NCI-H748 (cell line): ENCODE measurements at regions not wholly inside any gene's neighbourhood (a gene's known extent, or its start where the extent isn't known, plus 50 kb on each side); places are given as distances from the start of the nearest gene placed in this dataset.

Experiments
- DNase-seq: peaks from one replicate; lab custom pipeline; 2025; ENCODE audit not compliant: unreplicated experiment; lab: John Stamatoyannopoulos, UW

DNA sequence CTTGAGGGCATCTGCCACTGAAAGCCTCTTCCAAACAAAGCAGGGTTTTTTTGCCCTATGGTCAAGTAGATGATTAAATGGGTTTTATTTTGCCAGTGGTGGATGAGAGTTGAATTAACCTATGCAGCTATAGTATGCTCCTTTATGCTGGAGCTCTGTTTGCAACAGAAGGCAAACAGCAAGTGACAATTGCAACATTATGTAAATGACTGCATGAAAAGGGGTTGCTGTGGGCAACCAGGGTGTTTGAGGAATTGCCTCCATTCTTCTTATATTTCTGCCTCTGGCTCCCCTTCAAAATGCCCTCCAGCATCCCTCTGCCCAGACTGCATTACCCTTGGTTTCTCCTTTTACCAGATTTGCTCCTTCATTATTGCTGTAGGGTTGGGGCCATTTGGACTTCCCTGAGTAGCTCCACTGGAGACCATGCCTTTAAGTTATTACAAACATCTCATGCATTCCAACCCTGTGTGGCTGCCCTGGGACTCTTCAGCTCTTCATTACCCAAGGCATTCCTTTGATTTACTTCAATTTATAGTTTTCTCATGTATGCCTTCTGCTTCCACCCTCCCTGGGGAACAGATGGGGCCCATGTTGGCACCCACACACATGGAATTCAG lies 398.4 kb downstream of the PRDM2 start:
- peak; percentile 52 for DNase-seq

- DNase-seq, result no peak
Observed at GRCh38 chr1:14100444-14100843, 400.5 kb downstream of the PRDM2 start.

- DNase-seq, result no peak
Observed at GRCh38 chr1:14100919-14101318, 400.9 kb downstream of the PRDM2 start.

DNA sequence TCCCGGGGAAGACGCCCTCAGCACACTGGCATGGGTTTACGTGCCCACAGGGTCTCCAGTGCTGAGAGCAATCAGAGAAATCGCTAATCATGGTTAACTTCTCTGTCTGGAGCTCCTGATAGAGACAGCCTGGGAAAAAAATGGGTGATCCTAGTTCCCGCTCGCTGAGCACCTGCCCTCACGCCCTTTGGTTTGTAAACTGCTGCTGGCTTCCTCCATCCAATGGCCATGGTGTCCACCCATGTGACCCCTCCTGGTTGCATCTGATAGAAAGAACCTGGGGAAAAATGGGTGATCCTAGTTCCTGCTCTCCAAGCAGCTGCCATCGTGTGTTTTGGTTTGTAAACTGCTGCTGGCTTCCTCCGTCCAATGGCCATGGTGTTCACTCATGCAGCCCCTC lies 402.2 kb downstream of the PRDM2 start:
- peak; percentile 28 for DNase-seq

DNA sequence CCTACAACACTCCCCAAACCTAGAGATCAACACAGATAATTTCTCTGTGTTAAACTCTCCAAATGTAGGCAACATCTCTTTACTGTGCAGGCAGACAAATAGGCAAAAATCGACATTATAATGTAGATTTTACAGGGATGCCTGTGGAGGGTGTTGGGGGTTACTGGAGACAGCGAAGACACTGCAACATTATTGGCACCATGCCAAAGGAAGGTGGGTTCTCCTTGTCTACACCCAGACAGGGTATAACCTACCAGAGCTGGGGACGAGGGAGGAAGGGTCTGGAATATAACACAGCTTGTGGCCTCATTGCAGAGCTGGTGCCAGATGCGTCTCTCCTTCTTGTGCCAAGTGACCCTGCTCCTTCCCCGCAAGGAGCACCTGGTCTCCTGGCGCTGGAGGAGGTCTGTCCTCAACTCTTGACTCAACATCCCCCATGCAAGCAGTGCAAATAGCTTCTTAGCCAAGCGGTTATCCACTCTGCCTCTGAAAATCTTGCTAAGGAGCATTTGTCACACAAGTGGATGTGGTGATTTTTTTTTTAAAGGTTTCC lies 404.0 kb downstream of the PRDM2 start:
- DNase-seq, result no peak

DNA sequence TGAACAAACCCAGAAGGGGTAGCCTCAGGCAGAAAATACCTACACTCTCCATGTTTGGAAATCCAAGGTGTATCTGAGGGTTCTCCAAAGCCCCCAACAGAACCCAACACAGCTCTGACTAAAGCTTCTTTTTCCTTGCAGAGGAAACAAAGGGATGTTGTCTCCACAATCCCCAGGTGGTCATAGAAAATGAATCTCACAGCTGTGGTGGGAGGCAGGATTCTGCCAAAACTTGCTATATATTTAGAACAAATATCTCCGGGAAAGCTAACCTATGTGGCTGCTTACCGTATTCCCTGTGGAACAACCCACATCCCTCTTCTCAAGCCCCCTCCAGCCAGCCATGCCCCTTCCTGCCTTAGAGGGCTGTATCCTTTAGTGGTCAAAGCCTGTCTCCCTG lies 406.1 kb downstream of the PRDM2 start:
- DNase-seq, result no peak

DNA sequence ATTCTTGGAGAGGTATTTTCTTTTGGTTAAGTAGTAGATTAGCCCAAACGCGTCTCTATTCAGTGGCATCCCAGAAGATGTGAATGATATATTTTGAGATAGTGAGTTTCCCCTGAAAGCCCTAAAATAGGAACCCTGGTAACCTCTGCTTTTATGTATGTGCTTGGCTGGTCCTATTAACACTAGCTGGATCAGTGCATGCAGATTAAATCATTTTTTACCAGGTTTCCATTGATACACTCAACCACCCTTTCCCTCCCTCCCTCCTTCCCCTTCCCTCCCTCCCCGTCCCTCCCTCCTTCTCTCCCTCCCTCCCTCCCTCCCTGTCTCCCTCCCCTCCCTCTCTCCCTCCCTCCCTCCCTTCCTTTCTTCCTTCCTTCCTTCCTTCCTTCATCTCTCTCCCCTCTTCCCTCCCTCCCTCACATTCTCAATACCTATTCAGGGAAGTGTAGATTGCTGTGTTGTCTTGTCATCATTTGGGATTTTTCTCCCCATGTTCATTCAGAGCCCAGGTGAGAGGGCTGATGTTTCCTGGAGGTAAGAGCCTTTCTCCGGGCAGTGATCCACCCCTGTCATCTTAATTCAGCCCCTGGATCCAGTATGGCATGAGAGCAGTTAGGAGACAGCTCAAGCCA lies 406.8 kb downstream of the PRDM2 start:
- DNase-seq, result no peak

GRCh38 chr1:14108356-14109275 lies 408.6 kb downstream of the PRDM2 start:
- peak; percentile 91 for DNase-seq

DNA sequence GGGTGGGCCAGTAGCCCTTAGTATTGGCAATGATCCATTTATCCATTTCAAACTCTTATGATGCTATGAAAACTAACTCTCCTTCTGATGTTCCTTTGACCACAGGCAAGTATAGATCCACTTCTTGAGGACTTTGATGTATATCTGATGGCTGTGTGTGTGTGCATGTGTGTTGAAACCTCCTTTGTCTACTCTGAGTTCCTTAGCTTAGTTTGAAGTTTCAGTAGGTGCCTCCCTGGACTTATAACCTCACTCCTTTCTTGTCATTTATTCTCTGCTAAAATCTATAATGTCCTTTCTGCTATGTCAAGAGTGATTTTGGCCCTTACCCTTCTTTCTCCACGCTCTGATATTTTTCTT lies 409.3 kb downstream of the PRDM2 start:
- no peak for DNase-seq

GRCh38 chr1:14110040-14110439 lies 410.1 kb downstream of the PRDM2 start:
- no peak for DNase-seq

DNA sequence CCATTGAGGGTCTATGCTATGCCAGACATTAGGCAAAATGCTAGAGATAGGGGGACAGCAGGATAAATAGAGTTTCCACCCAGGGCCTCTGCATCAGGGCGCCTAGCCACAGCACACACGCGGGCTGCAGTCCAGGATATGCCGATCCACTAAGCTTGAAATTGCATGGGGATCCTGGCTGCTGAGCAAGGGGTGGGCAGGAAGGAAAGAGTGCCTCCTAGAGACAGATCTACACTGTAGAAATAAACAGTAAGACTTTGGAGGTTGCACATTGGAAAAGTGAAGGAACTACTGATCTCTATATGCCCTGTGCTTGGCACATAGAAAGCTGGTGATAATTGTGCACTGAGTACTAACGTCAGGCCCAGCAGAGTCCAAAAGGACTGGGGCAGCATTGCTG lies 411.1 kb downstream of the PRDM2 start:
- no peak for DNase-seq

- DNase-seq, result no peak
Observed at GRCh38 chr1:14112613-14113012, 412.6 kb downstream of the PRDM2 start.

- DNase-seq, result no peak
Observed at GRCh38 chr1:14113271-14113670, 413.3 kb downstream of the PRDM2 start.

DNA sequence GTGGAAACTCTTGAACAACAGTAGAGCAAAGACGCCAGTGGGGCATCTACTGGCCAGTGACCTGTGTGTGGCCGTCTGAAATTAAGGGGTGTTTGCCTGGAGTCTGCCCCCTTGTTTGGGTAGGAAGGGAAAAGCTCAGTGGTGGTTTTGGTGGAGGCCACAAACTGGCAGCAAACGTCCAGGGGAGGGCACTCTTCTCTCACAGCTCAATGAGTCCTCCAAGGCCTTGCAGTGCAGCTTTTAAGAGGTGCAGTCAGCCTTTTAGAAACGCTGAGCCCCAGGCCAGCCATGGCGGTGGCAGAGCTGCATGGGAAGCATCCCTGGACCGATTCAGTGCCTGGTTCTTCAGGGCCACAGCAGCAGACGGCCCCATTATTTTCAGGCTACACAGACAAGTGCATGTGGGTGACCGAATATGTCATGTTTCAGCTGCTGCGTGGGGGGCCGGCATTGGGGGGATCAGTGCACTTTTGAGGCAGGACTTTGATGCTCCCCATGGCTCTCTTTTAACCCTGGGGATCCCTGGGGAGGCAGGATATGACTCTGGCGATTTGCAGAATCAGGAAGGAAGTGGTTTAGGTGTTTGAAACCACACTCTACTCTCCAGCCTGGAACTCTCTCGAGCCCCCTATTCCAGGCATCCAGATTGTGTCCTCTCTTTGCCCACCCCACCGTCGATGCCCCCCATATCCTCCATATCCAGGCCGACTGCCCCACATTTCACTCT lies 414.0 kb downstream of the PRDM2 start:
- DNase-seq, result peak; percentile 94

DNA sequence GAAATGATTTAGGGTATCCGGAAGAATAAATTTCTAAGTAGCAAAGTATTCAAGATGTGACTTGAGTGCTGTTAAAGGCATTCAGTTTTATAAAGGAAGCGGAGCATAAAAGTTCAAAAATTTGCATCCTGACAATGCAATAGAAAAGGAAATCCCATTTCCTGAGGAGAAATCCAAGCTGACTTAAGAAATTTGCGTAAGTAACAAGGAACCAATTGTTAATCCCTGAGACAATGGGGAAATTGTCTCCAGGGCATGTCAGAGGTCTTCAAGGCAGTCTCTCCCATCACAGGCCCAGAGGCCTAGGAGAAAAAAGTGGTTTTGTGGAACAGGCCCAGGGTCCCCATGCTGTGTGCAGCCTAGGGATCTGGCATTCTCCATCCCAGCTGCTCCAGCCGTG lies 416.0 kb downstream of the PRDM2 start:
- no peak for DNase-seq

DNA sequence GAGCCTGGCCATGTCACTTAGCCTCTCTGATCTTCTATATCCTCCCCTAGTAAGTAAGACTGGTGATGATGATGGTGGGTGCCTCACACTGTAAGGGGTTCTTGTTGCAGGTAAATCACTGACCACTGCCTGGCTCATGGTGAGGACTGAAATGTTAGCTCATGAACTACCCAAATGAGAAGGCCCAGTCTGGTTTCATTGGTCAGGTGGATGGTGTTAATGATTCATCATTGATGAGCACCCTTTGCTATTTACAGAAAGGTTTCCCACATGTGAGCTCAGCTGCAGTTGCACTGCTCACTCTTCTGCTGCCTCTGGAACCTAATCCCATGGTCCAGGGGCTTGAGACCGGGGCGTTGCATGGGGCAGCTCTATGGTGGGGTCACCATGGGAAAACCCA lies 417.7 kb downstream of the PRDM2 start:
- DNase-seq, result no peak

DNA sequence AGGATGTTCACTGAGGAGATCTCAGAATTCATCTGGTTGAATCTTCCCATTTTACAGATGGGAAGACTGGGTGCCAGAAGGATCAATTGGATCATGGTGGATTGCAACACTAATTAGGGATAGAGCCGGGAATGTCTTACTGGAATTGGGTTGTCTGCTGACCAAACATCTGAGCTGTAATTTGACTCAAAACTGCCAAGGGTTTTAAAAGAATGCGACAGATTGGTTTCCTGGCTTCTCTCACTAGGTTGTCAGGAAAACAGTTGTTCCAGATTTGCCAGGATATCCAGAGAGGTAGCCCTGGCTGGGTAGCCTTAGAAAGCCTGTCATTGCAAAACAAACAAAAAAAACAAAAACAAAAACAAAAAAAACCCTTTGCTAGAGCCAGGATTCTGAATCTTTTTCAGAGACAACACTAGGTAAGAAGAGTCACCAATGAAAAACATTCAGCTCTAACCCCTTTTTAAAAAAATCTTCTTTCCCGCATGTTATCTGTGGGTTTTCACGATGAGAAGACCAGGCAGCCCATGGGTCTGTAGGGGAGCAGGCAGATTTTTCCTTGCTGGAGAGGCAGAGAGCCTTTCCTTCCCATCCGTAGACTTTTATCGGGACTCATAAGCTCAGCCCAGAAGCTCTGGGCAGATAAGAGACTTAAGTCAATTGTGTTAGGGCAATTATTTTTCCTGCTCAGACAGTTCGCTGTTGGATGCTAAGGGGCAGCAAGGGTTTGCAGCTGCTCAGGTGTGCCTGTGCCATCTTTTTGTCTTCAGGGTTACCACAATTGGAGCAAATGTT lies 418.9 kb downstream of the PRDM2 start:
- no peak for DNase-seq

DNA sequence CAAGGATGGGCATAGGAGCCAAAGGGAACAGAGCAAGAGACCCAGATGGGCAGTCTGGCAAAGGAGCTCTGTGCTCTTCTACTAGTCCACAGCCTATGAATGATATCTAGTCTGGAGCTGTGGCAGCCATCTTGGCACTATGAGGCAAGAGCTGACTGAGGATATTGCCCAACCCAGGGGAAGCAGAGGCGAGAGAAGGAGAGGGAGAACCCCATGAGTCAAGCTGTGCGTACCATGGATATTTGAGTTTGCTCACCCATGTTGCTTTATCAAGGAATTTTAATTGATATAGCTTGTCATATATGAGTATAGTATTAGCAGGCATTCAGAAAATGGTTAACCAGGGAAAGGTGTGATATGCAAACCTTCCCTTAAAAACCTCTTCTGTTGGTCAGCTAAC lies 420.9 kb downstream of the PRDM2 start:
- DNase-seq, result no peak

- DNase-seq, result no peak
Observed at GRCh38 chr1:14128096-14128495, 428.1 kb downstream of the PRDM2 start.

- DNase-seq, result no peak
Observed at GRCh38 chr1:14129009-14129408, 429.0 kb downstream of the PRDM2 start.
